ENCODE measurements at regions not wholly inside any gene's neighbourhood (a gene's known extent, or its start where the extent isn't known, plus 50 kb on each side); places are given as distances from the start of the nearest gene placed in this dataset.
"Not testable (repeated sequence)": the region's sequence is repeated elsewhere in the genome, so short reads cannot be mapped to it uniquely, and the experiment has no call there.

DNA sequence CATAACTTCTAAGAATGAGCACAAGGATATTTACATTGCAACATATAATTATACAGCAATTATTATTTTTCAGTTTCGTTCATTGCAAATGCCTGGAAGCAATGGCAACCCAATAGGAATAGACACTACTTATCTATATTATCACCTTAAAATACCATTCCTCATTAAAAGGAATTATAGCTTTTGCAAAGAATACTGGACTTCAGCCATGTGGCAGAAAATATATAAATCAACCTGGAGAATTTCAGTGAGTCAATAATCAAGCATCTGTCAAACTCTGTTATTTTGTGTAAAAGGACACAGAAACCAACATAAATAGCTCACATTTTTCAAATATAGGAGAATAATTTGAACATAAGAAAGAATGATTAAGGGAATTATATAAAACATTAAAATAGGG lies 96.1 kb upstream of the SEMA3C start:
- in situ Hi-C loops (cut with HindIII; ENCODE audit: low sequenced_read_pairs) = no loop called here

DNA sequence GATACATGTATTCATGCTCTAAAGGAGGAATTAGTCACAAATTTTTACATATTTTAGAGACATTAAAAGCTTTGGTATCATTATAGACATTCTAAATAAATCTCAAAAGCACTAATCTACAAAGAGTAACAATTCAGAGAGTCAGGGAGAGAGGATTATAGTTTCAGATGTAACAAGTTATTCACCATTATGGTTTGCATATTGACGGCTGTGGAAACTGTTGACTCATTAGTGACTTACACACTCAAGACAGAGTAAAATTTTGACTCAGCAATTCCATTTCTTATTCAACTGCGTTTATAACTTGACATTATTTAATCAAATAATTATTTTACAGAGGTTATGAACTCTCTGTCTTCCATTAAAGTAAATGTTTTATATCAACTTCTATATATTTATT lies 95.4 kb upstream of the SEMA3C start:
- in situ Hi-C loops (cut with HindIII; ENCODE audit: low sequenced_read_pairs) = no loop called here

DNA sequence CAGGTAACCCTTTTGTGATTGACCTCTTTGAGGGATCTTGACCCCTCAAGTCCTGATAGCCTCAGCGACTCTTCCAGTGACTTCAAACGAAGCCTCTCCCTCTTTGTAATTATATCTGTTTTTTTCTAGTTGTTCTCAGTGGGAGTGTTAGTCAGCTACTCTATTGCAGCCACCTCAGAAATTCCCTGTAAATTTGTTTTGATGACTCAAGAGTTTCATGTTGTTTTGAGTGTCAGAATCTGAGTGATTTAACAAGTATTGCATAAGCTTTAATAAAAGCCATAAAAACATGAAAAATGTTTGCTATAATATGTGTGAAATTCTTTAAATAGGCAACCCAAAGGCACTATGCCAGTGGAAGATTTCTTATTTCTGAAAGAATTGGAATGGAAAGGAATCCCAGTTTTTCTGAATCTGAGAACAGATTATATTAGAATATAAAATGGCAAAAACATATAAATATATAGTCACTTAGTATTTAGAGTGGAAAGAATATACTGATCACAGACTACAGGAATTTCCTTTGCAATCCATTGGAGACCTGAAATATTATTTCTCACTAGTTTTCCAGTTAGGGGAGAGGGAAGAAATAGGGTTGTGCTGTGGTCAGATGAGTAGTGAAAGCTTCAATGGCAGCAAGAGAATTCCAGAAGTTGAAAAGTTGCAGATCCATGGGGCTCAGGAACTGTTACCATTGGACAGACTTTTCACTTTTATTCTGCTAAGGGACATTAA lies 94.4 kb upstream of the SEMA3C start:
- in situ Hi-C loops (cut with HindIII; ENCODE audit: low sequenced_read_pairs) = no loop called here

DNA sequence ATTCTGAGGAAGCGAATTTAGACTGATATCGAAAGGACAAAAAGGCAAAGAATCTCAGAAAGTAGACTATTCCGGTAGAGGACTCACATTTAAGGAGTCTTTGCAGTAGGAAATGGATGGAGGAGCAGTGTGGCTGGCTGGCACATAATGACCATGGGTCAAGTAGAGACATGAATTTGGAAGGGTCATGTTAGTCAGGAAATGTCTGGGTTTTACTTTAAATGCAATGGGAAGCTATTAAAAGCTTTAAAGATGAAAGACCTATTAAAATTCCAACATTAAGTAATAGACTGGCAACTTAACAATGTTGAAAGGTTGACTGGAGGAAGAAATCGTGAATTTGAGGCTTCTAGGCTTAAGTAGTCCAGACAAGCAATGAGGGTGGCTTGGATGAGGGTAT lies 90.0 kb upstream of the SEMA3C start:
- in situ Hi-C loops (cut with HindIII; ENCODE audit: low sequenced_read_pairs) = no loop called here

DNA sequence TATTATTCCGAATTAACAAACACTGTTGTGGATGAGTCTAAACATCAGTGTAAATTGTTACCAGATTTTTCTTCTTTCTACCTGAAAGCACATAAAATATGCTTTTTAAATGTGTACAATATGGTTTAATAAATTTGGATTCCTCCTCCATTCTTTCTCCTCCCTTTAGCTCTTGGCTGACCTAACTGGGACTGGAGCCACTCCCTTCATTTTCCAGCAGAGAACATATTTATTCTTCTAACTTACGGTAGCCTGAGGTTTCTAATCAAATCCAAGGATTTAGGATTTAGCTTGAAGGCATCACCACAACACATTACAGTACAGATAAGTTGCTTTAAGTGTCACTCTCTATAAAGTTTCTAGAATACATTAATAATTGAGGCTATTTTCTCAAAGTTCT lies 88.2 kb upstream of the SEMA3C start:
- in situ Hi-C loops (cut with HindIII; ENCODE audit: low sequenced_read_pairs) = no loop called here

DNA sequence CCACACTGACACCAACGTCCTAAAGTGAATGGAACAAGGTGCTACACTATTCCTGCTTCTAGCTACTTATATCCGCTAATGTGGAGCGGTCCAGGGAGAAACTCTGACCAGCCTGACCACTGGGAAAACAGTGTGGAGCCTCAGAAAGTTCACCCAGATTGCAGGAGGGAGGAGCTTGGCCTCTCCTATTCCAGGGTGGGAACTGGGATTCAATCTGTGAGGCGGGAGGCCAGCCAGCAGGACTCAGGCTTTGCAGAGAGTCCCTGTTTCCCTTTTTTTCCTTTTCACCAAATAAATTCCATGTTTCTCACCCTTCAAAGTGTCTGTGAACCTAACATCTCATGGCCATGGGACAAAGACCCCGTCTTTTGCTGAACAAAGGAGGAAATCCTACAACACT lies 86.4 kb upstream of the SEMA3C start:
- in situ Hi-C loops (cut with HindIII; ENCODE audit: low sequenced_read_pairs) = no loop called here

DNA sequence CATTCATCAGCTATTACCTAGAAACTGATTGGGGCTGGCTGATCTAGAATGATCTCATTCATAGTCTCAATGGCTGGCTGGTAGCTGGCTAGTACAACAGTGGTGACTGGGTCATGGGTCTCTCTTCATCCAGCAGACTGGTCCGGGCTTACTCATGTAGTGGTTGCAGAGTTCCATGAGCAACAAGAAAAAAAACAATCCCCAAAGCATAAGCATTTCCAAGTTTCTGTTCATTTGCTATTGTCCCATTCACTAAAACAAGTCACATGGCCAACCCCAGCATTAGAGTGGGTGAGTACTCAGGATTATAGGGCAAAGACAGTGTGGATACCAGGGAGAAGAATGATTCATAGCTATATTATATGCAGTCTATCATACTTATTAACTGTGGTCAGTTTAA lies 85.2 kb upstream of the SEMA3C start:
- in situ Hi-C loops (cut with HindIII; ENCODE audit: low sequenced_read_pairs) = no loop called here

DNA sequence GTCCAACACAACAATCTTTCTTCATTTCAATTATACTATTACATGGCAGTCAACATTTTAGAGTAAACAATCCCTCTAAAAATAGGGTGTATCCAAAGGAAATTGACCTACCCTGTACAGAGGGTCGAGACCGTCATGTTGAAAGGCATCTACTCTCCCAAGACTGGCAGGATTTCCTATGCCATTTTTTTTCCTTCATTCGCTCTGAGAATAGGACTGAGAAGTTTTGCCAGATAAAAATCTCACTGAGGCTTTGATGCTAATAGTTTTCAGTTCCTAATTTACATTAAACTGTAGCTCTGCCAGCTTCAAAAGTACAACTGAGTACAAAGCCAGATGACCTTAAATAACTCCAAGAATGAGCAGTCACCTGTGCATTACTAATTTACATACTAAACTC lies 84.5 kb upstream of the SEMA3C start:
- in situ Hi-C loops (cut with HindIII; ENCODE audit: low sequenced_read_pairs) = no loop called here

DNA sequence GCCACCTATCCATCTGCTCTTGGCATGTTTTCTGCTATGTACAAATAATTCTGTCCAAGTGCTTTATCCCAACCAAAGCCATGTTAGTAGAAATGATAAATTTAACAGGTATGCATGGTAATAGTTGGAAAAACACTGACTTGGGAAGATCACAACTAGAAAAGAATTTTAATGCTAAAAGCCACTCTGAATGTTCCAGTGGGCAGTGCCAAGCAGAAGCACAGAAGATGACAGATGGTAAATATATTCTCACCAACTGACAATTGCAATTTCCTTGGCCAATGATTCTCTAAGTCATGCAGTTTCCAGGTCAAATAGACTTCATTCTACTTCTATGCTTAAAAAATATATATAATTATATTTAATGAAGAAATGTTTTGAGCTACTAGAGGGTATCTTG lies 83.6 kb upstream of the SEMA3C start:
- in situ Hi-C loops (cut with HindIII; ENCODE audit: low sequenced_read_pairs) = no loop called here

DNA sequence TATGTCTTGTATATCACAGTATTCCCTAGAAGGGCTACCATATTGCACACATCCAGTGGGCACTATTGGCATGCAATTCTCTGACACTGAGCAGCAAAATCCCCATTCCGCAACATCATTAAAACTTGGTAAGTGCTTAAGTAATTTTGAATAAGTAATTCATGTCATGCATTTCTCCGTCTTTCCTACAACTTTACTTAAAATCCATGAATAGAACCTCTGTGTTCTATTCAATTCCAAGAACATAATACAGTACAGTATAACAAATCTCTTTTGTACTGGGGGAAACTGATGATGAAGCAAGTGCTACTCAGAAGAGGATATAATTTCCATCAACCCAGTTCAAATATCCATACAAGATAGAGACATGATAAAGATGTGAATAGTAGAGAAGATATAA lies 80.9 kb upstream of the SEMA3C start:
- in situ Hi-C loops (cut with HindIII; ENCODE audit: low sequenced_read_pairs) = no loop called here

DNA sequence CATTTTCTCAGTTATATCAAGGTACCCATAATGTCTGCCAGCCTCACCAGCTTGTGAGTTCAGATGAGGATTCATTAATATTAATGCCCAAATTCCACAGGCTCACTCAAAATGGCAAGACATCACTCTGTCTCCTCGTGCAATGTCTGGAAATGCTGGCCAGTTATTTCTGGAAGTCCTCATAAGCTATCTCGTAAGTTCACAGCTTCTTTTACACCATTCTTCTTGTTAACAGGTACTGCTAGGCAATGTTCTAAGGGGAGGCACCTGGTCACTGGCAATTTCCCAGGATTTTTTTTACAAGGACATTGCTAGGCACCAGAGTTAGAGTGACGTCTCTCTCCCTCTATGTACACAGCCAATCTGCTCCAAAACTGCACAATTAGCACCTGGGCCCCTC lies 80.2 kb upstream of the SEMA3C start:
- in situ Hi-C loops (cut with HindIII; ENCODE audit: low sequenced_read_pairs) = no loop called here

DNA sequence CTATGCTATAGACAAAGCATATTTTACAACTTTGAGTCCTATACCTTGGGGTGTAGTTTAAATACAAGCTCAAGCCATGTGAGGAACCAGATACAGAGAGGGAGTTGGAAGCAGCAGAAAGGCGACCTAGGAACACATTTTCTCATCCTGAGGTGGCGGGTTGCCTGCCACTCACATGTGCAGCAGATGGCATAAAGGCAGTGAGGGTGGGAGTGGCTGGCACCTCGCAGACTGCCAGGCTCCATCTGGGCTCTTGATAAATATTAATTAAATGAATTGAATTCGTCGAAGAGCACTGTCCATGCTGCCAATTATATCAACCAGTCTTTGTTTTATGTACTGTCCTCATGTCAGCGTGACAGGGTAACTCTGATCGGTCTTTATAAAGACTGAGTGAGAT lies 79.0 kb upstream of the SEMA3C start:
- in situ Hi-C loops (cut with HindIII; ENCODE audit: low sequenced_read_pairs) = no loop called here

DNA sequence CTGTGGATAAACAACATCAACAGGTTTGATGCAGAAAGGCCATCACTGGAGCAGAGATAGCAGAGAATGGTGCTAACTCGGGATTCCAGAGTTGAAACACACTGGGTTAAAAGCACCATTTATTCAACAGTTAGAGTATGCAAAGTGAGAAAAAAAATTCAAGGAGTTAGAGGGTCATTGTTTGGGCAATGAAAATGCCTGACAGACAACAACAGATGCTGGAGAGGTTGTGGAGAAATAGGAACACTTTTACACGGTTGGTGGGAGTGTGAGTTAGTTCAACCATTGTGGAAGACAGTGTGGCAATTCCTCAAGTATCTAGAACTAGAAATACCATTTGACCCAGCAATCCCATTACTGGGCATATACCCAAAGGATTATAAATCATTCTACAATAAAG lies 77.4 kb upstream of the SEMA3C start:
- in situ Hi-C loops (cut with HindIII; ENCODE audit: low sequenced_read_pairs) = not testable (repeated sequence)

DNA sequence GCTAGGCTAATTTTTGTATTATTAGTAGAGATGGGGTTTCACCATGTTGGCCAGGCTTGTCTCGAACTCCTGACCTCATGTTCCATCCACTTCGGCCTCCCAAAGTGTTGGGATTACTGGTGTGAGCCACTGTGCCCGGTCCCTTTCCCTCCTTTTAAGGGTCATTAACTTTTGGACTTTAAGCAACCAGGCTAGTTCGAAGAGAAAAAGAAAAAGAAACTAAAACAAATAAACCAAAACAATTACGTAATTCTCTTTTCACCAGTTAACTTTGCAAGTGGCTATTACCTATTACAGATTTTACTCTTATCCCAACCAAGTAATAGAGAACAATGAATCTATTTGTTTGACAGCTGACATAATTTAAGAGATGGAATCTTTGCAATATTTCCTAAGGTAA lies 72.8 kb upstream of the SEMA3C start:
- in situ Hi-C loops (cut with HindIII; ENCODE audit: low sequenced_read_pairs) = no loop called here

DNA sequence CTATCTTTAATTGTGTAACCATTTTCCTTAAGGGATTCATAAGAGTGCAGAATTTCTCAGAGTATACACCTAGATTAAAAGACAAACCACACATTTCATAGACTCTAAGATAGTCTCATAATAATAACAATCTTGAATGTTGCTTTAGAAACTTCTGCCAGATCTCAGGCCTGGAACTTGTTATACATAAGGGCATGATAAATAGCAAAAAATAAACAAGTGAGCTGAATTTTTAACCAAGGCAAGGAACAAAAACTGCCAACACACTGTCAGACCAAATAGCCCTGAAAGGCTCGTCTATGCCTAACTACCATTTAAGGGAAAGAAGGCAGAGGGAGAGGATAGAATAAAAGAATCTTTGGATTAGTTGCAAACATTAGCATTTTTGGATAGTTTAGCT lies 65.8 kb upstream of the SEMA3C start:
- in situ Hi-C loops (cut with HindIII; ENCODE audit: low sequenced_read_pairs) = no loop called here

DNA sequence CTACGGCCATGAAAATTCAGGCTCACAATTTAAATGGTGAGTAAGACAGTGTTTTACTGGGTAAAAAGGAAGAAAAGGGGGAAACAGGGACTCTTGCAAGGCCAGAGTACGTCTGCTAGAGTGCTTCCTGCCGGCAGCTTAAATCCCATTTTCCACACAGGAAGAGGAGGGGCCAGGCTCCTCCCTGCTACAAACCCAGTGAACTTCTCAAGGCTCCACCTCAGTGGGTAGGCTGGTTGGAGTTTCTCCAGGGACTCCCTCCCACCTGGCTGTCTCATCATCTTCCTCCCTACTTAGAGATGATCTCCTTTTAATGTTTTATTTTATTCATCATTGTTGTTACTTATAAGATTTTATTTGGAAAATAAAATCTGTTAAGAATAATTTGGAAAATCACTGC lies 62.6 kb upstream of the SEMA3C start:
- in situ Hi-C loops (cut with HindIII; ENCODE audit: low sequenced_read_pairs) = no loop called here

DNA sequence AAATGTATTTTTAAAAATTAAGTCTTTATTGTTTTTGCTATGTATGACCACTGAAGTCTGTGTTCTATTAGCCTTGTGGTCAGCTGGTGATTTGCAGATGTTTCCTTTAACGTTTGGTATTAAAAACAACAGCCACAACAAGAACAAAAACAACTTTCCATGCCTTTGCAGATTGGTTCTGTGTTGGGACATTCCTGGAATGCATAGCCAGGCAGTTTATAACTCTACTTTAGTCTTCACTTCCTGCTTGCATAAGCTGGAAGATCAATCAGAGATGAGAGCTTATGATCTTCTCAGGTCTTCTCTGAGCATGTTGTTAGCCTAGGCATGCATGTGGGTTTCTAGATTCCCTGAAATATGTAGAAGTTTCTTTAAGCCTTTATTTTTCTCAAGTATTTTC lies 58.9 kb upstream of the SEMA3C start:
- in situ Hi-C loops (cut with HindIII; ENCODE audit: low sequenced_read_pairs) = loop anchor here (5.0 kb wide), 1 partner anchor 50 kb away; no protein-coding TSS in a partner anchor

DNA sequence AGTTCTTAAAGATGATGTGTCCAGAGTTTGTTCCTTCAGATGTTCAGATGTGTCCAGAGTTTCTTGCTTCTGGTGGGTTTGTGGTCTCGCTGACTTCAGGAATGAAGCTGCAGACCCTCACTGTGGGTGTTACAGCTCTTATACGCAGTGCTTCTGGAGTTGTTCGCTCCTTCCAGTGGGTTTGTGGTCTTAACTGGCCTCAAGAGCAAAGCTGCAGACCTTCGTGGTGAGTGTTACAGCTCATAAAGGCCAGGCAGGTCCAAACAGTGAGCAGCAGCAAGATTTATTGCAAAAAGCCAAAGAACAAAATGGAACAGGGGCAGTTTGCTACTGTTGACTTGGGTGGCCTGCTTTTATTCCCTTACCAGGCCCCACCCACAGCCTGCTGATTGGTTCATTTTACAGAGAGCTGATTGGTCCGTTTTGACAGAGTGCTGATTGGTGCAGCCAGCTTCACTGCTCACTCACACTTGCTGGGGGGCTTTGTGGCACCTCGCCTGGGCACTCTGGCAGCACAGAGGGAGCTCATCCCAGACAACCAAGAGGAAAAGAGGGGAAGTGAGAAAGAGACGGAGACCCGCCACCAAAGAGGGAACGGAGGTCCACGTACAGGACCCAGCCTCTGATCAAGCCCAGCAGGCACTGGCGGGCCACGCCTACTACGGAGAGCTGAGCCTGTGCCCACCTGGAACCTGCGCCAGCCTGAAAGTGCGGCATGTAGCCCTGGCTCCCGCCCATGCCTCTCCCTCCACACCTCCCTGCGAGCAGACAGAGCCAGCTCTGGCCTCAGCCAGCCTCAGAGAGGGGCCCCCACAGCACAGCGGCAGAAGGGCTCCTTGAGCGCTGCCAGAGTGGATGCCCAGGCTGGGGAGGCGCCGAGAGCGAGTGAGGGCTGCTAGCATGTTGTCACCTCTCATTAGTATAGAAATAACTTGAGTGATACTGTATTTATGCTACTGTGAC lies 55.8 kb upstream of the SEMA3C start:
- in situ Hi-C loops (cut with HindIII; ENCODE audit: low sequenced_read_pairs) = loop anchor here (5.0 kb wide), 1 partner anchor 53 kb away; no protein-coding TSS in a partner anchor

DNA sequence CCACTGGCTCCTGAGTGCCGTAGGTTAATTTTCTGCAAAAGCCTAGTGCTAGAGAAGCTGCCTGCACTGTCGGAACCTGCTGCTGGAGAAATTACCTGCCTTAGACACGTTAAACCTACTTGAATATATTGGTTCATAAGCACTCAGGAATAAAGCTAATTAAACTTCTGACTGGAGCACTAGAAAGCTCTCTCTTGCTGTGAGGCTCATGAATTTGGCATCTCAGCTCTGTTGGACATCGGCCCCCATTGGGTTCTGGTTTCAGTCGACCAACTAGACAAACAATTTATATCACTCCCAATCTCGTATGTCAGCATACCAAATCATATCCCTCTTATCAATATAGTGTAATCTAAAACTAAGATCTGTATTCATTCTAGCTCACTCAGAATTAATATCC lies 52.4 kb upstream of the SEMA3C start:
- in situ Hi-C loops (cut with HindIII; ENCODE audit: low sequenced_read_pairs) = no loop called here
